Natural killer cell (primary cell): ENCODE measurements at regions not wholly inside any gene's neighbourhood (a gene's known extent, or its start where the extent isn't known, plus 50 kb on each side); places are given as distances from the start of the nearest gene placed in this dataset.

Experiments used
- ATAC-seq, 3 donors: fragments of 150-1000 bp in 2 of 3; fragments of 200-7000 bp in 1 of 3; cut with Tn5 transposase; 1 replicate in 1 of 3; 2 replicates in 2 of 3; pipeline ENCODE4 v1.10.0; 2021; ENCODE audit warnings: mild to moderate bottlenecking in 2 of 3, moderate library complexity in 2 of 3
- DNase-seq, 2 donors: peaks; one replicate each; pipeline versions ENCODE4 v3.0.0 to v3.0.0-alpha.2; 2013 to 2021; ENCODE audit warnings: mixed read lengths in 1 of 2
- H3K27ac ChIP-seq: one replicate; pipeline ENCODE4 v1.5.1; 2013; ENCODE audit warnings: mild to moderate bottlenecking, low read length
- H3K27me3 ChIP-seq: one replicate; pipeline ENCODE4 v1.6.1; 2013; ENCODE audit warnings: low read length; ENCODE audit not compliant: control insufficient read depth, insufficient read depth
- H3K36me3 ChIP-seq: one replicate; pipeline ENCODE4 v1.6.1; 2013; ENCODE audit warnings: low read length; ENCODE audit not compliant: control insufficient read depth, insufficient read depth
- H3K4me1 ChIP-seq: one replicate; pipeline ENCODE4 v1.6.1; 2013; ENCODE audit warnings: low read length; ENCODE audit not compliant: control insufficient read depth, insufficient read depth
- H3K4me3 ChIP-seq: one replicate; pipeline ENCODE4 v1.5.1; 2013; ENCODE audit warnings: low read length
- H3K9me3 ChIP-seq: one replicate; pipeline ENCODE4 v1.6.1; 2013; ENCODE audit warnings: low read length; ENCODE audit not compliant: control insufficient read depth, insufficient read depth
- H3K27ac Mint-ChIP-seq, 2 donors: one replicate each; pipeline ENCODE4 v1.8.0; 2022; ENCODE audit warnings: mild to moderate bottlenecking in 2 of 2, mixed read lengths in 2 of 2, moderate library complexity in 1 of 2
- H3K27me3 Mint-ChIP-seq, 2 donors: one replicate each; pipeline ENCODE4 v1.8.0; 2022; ENCODE audit warnings: low read depth in 2 of 2, mixed read lengths in 2 of 2
- H3K36me3 Mint-ChIP-seq: one replicate; pipeline ENCODE4 v1.8.0; 2022; ENCODE audit warnings: mixed read lengths
- H3K4me1 Mint-ChIP-seq, 2 donors: one replicate each; pipeline ENCODE4 v1.8.0; 2022; ENCODE audit warnings: mixed read lengths in 2 of 2
- H3K4me3 Mint-ChIP-seq: one replicate; pipeline ENCODE4 v1.8.0; 2022; ENCODE audit warnings: mild to moderate bottlenecking, moderate library complexity, mixed read lengths
- H3K9me3 Mint-ChIP-seq, 2 donors: one replicate each; pipeline ENCODE4 v1.8.0; 2022; ENCODE audit warnings: mixed read lengths in 2 of 2
- WGBS: methylation state at CpG from one replicate; pipeline ENCODE4 v1.1.7; 2013; ENCODE audit warnings: missing lambda C conversion rate; ENCODE audit not compliant: insufficient coverage; 5-methylcytosine and 5-hydroxymethylcytosine counted together
- intact Hi-C: fragments of 100-400 bp; cut with micrococcal nuclease; formaldehyde crosslinking; loops from one replicate; pipeline ENCODE4 v1.14.2; 2022
- TF ChIP-seq, protein P1 (sequence below): fragments of 200-600 bp; IDR thresholded peaks from one replicate; pipeline ENCODE4 v1.8.0; 2022; ENCODE audit warnings: antibody characterized with exemption

DNA sequence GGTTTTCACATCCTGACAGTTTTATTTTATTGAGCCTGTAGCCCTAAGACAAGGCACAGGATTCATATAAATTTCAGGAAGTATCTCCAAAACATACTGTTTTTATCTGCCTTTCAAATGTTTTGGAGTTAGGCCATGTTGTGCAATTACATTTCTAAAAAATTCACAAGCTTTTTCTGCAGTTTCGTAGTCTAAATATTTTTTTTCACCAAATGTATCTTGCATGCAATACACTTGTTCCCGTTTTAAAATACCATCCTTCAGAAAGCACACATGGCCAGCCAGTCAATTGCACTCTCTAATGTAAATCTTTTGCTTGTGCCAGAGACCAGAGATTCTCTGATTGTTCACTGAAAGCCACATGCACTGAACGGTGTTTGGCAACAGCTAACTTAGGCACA lies 161.5 kb upstream of the PRKCQ start:
- Mint-ChIP-seq H3K9me3 (no peaks in the 10 kb centered on the region), H3K36me3 (no peaks in the 10 kb centered on the region), H3K27ac (no peak overlapping the region), H3K4me3 (no peak overlapping the region), H3K4me1 (no peaks in the 10 kb centered on the region), H3K27me3 (peaks cover 10 to 26% of the 10 kb centered on the region in 2 donors)
- intact Hi-C loops, result no loop called here
- no peak overlapping the region for H3K27ac ChIP-seq
- no peak for ATAC-seq
- no peaks in the 10 kb centered on the region for H3K27me3 ChIP-seq
- TF ChIP-seq, protein P1, sequence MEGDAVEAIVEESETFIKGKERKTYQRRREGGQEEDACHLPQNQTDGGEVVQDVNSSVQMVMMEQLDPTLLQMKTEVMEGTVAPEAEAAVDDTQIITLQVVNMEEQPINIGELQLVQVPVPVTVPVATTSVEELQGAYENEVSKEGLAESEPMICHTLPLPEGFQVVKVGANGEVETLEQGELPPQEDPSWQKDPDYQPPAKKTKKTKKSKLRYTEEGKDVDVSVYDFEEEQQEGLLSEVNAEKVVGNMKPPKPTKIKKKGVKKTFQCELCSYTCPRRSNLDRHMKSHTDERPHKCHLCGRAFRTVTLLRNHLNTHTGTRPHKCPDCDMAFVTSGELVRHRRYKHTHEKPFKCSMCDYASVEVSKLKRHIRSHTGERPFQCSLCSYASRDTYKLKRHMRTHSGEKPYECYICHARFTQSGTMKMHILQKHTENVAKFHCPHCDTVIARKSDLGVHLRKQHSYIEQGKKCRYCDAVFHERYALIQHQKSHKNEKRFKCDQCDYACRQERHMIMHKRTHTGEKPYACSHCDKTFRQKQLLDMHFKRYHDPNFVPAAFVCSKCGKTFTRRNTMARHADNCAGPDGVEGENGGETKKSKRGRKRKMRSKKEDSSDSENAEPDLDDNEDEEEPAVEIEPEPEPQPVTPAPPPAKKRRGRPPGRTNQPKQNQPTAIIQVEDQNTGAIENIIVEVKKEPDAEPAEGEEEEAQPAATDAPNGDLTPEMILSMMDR, result no peak
- H3K9me3 ChIP-seq, result no peaks in the 10 kb centered on the region
- H3K4me1 ChIP-seq, result no peaks in the 10 kb centered on the region
- H3K36me3 ChIP-seq, result no peaks in the 10 kb centered on the region
- no peak overlapping the region for H3K4me3 ChIP-seq
- WGBS, result 63% methylated on average over 3 of the region's 3 CpGs
- no peak for DNase-seq

DNA sequence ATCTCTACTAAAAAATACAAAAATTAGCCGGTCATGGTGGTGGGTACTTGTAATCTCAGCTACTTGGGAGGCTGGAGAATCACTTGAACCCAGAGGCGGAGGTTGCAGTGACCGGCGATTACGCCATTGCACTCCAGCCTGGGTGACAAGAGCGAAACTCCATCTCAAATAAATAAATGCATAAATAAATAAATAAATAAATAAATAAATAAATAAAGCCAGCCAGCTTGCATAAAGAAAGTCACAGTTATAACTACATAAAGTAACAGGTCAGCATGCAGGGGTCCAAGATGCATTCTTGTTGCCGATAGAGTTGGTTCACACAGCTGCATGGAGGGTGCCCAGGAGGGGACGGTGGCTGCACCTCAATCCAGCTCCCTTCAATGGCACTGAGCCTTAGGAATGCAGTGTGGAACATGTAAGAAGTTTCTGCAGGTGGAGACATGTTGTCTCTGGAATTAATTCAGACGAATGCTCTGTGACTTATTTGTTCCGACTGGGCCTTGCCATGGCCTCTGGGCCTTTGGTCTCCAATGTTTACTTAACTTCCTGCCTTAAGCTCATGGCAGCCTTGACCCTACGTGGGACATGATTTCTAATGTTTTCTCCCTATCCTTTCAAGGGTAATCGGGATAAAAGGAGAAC lies 159.6 kb upstream of the PRKCQ start:
- no peak for DNase-seq
- H3K36me3 ChIP-seq, result no peaks in the 10 kb centered on the region
- H3K9me3 Mint-ChIP-seq, result no peaks in the 10 kb centered on the region
- H3K27me3 Mint-ChIP-seq, result peaks cover 18 to 42% of the 10 kb centered on the region in 2 donors
- no peak overlapping the region for H3K27ac ChIP-seq
- TF ChIP-seq, protein P1, result no peak
- no peaks in the 10 kb centered on the region for H3K36me3 Mint-ChIP-seq
- ATAC-seq, result no peak
- intact Hi-C loops, result no loop called here
- WGBS, result 81% methylated on average over 8 of the region's 12 CpGs
- H3K4me1 Mint-ChIP-seq, result no peaks in the 10 kb centered on the region
- no peak overlapping the region for H3K27ac Mint-ChIP-seq
- H3K4me3 ChIP-seq, result no peak overlapping the region
- no peaks in the 10 kb centered on the region for H3K27me3 ChIP-seq
- H3K9me3 ChIP-seq, result no peaks in the 10 kb centered on the region
- H3K4me3 Mint-ChIP-seq, result no peak overlapping the region
- no peaks in the 10 kb centered on the region for H3K4me1 ChIP-seq

DNA sequence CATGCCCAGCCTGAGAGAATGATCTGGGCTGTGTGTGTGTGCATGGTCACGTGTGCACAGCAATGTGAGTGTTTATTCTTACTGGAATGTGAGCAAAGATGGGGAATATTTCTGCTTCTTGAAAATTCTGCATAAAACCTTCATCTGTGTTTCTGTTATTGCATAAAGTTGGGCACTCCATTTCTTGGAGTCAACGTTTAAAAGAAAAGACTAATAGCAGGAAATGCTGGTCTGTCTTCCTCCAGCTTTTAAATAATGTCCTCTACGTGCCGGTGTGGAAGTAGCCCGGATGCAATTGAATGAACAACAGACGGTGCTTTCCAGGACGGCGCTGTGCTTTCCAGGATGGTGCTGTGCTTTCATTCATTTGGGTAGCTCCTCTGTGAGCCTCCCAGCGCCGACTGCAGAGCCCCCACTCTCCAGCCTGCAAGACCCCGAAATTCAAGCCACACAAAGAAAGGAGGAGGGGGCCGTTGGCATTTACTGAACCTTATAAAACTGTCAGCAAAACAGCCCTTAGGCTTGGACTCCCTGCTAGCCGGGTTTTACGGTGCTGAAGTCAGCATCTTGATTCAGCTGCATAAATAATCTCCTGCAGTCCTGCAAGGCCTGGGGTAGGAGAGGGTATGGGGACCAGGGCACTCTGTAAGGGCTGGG lies 158.2 kb upstream of the PRKCQ start:
- H3K27me3 ChIP-seq, result no peaks in the 10 kb centered on the region
- Mint-ChIP-seq H3K27ac (no peak overlapping the region), H3K4me3 (no peak overlapping the region), H3K27me3 (peaks cover 24 to 48% of the 10 kb centered on the region in 2 donors), H3K4me1 (no peaks in the 10 kb centered on the region), H3K9me3 (no peaks in the 10 kb centered on the region), H3K36me3 (no peaks in the 10 kb centered on the region)
- 26% methylated on average over 14 of the region's 14 CpGs for WGBS
- H3K36me3 ChIP-seq, result no peaks in the 10 kb centered on the region
- no peak for DNase-seq
- TF ChIP-seq, protein P1, result no peak
- no peaks in the 10 kb centered on the region for H3K4me1 ChIP-seq
- intact Hi-C loops, result no loop called here
- H3K27ac ChIP-seq, result no peak overlapping the region
- no peak overlapping the region for H3K4me3 ChIP-seq
- no peak for ATAC-seq
- no peaks in the 10 kb centered on the region for H3K9me3 ChIP-seq

DNA sequence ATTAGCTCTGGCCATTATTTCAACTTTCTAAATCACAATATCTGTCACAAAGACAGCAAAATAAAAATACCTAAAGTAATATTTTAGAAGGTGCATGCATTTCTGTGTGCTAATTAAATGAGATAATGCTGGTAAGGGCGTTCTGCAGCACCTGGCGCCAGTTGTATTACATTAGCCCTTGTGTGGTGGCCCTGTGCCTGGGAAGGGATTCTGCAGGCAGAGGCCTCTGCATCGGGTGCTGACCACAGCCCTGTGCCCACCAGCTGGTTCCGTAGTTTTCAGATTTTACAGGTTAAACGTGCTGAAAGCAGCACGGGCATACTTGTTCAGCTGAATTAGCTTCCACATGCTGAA lies 157.7 kb upstream of the PRKCQ start:
- H3K36me3 ChIP-seq, result no peaks in the 10 kb centered on the region
- no peaks in the 10 kb centered on the region for H3K9me3 Mint-ChIP-seq
- TF ChIP-seq, protein P1, result no peak
- H3K27ac ChIP-seq, result no peak overlapping the region
- no peak overlapping the region for H3K4me3 ChIP-seq
- H3K36me3 Mint-ChIP-seq, result no peaks in the 10 kb centered on the region
- ATAC-seq (no peak), DNase-seq (no peak)
- no peaks in the 10 kb centered on the region for H3K4me1 ChIP-seq
- no peaks in the 10 kb centered on the region for H3K9me3 ChIP-seq
- intact Hi-C loops, result no loop called here
- no peaks in the 10 kb centered on the region for H3K27me3 ChIP-seq
- H3K27ac Mint-ChIP-seq, result no peak overlapping the region
- no peak overlapping the region for H3K4me3 Mint-ChIP-seq
- WGBS, result 91% methylated on average over 6 of the region's 6 CpGs
- H3K27me3 Mint-ChIP-seq, result peaks cover 28 to 53% of the 10 kb centered on the region in 2 donors
- H3K4me1 Mint-ChIP-seq, result no peaks in the 10 kb centered on the region
